HCT116 (cell line): ENCODE measurements at regions not wholly inside any gene's neighbourhood (a gene's known extent, or its start where the extent isn't known, plus 50 kb on each side); places are given as distances from the start of the nearest gene placed in this dataset.
"Not testable (repeated sequence)": the region's sequence is repeated elsewhere in the genome, so short reads cannot be mapped to it uniquely, and the experiment has no call there.

Experiments used
- ATAC-seq: fragments of 200-7000 bp; cut with Tn5 transposase; 2 replicates; pipeline ENCODE4 v1.9.1; 2020; ENCODE audit warnings: mild to moderate bottlenecking, moderate library complexity
- BruUV-seq: library from RNA; stranded (reverse); fragments of 400-500 nt; replicated peaks from 2 replicates; lab custom pipeline; 2021; lab: Mats Ljungman, UMichigan
- CTCF ChIA-PET: fragments of 300-600 bp; sonication (Branson Sonifier 250); formaldehyde crosslinking; loops from one replicate; lab custom pipeline; 2021; ENCODE audit warnings: antibody characterized with exemption; lab: Charles Lee
- POLR2A ChIA-PET: fragments of 300-600, 350-600 bp; sonication (Branson Sonifier 250); formaldehyde crosslinking; loops from one replicate; lab custom pipeline; 2021; ENCODE audit warnings: antibody characterized with exemption; lab: Charles Lee
- RAD21 ChIA-PET, 2 experiments: fragments of 300-600 bp; sonication (Branson Sonifier 250); formaldehyde crosslinking; loops; one replicate each; lab custom pipeline; 2023; ENCODE audit warnings: low total read pairs in 2 of 2; ENCODE audit not compliant: uncharacterized antibody in 2 of 2, unreplicated experiment in 2 of 2, low non-redundant PET in 1 of 2; lab: Charles Lee
- DNase-seq: peaks from one replicate; pipeline ENCODE4 v3.0.0-alpha.2; 2010; ENCODE audit warnings: low read depth, low spot score
- H2AFZ ChIP-seq: fragments of 200-600 bp; shearing (Covaris generic), sonication (generic); 2 replicates; pipeline ENCODE4 v1.6.1; 2017; ENCODE audit warnings: low read depth, mixed run types, mixed read lengths, antibody characterized with exemption, low read length; ENCODE audit not compliant: poor library complexity, severe bottlenecking
- H3K27ac ChIP-seq: 2 replicates; pipeline ENCODE4 v1.5.1; 2012; ENCODE audit warnings: low read depth, low read length
- H3K27me3 ChIP-seq: fragments of 200-600 bp; sonication (generic); 2 replicates; pipeline ENCODE4 v1.6.1; 2016; ENCODE audit warnings: mixed run types, low read length, mixed read lengths; ENCODE audit not compliant: insufficient read depth
- H3K36me3 ChIP-seq, 2 experiments: fragments of 200-500 bp in 1 of 2; fragments of 200-600 bp in 1 of 2; sonication (Bioruptor generic) in 1 of 2; sonication (generic) in 1 of 2; 2 replicates each; pipeline versions ENCODE4 v1.5.1 to v1.6.1; 2014 to 2016; ENCODE audit warnings: low read length in 2 of 2, inconsistent platforms in 1 of 2, mixed read lengths in 1 of 2, mixed run types in 1 of 2; ENCODE audit not compliant: insufficient read depth in 2 of 2, control insufficient read depth in 1 of 2
- H3K4me1 ChIP-seq, 2 experiments: fragments of 200-600 bp in 1 of 2; sonication (generic) in 1 of 2; 2 replicates each; pipeline versions ENCODE4 v1.5.1 to v1.6.1; 2012 to 2017; ENCODE audit warnings: low read length in 2 of 2, inconsistent platforms in 1 of 2, mild to moderate bottlenecking in 1 of 2, mixed read lengths in 1 of 2, mixed run types in 1 of 2, moderate library complexity in 1 of 2; ENCODE audit not compliant: insufficient read depth in 2 of 2, control insufficient read depth in 1 of 2
- H3K4me2 ChIP-seq: fragments of 200-600 bp; sonication (generic); 2 replicates; pipeline ENCODE4 v1.6.1; 2017; ENCODE audit warnings: mixed run types, low read length, mixed read lengths
- H3K4me3 ChIP-seq, 2 experiments: fragments of 200-600 bp in 1 of 2; sonication (generic) in 1 of 2; replicated peaks in 1 of 2; 2 replicates each; pipeline ENCODE4 v1.5.1; 2011 to 2016; ENCODE audit warnings: low read length in 2 of 2, control low read depth in 1 of 2, low read depth in 1 of 2, mild to moderate bottlenecking in 1 of 2, mixed read lengths in 1 of 2, mixed run types in 1 of 2
- H3K79me2 ChIP-seq: fragments of 200-600 bp; sonication (generic); 2 replicates; pipeline ENCODE4 v1.6.1; 2017; ENCODE audit warnings: mild to moderate bottlenecking, mixed run types, low read length, moderate library complexity, mixed read lengths; ENCODE audit not compliant: insufficient read depth
- H3K9ac ChIP-seq: fragments of 200-600 bp; sonication (generic); 2 replicates; pipeline ENCODE4 v1.6.1; 2016; ENCODE audit warnings: low read length, mixed read lengths
- H3K9me2 ChIP-seq: fragments of 200-600 bp; sonication (generic), shearing (Covaris generic); 2 replicates; pipeline ENCODE4 v1.6.1; 2017; ENCODE audit warnings: mixed run types, mild to moderate bottlenecking, moderate library complexity; ENCODE audit not compliant: insufficient read depth
- H3K9me3 ChIP-seq, 2 experiments: fragments of 200-500 bp in 1 of 2; fragments of 200-600 bp in 1 of 2; sonication (Bioruptor generic) in 1 of 2; sonication (generic) in 1 of 2; 2 replicates each; pipeline ENCODE4 v1.6.1; 2014 to 2017; ENCODE audit warnings: low read length in 2 of 2, mixed read lengths in 2 of 2, inconsistent platforms in 1 of 2, low read depth in 1 of 2, mild to moderate bottlenecking in 1 of 2, mixed run types in 1 of 2, moderate library complexity in 1 of 2; ENCODE audit not compliant: control insufficient read depth in 1 of 2, insufficient read depth in 1 of 2
- H4K20me1 ChIP-seq: fragments of 200-600 bp; sonication (generic), shearing (Covaris generic); 2 replicates; pipeline ENCODE4 v1.6.1; 2017; ENCODE audit warnings: mixed run types, mild to moderate bottlenecking, moderate library complexity; ENCODE audit not compliant: insufficient read depth
- CBX3 ChIP-seq: IDR thresholded peaks from 2 replicates; pipeline ENCODE4 v1.6.1; 2012; ENCODE audit warnings: low read depth
- CEBPB ChIP-seq: IDR thresholded peaks from 2 replicates; pipeline ENCODE4 v1.6.1; 2012; ENCODE audit warnings: low read depth
- CTCF ChIP-seq, 3 experiments: fragments of 200-600 bp in 1 of 3; sonication (generic) in 1 of 3; IDR thresholded peaks in 2 of 3; conservative IDR thresholded peaks in 1 of 3; 2 replicates each; pipeline ENCODE4 v1.5.1; 2012 to 2017; ENCODE audit warnings: low read depth in 2 of 3, low read length in 2 of 3, antibody characterized with exemption in 1 of 3, borderline replicate concordance in 1 of 3, control low read depth in 1 of 3, mild to moderate bottlenecking in 1 of 3, mixed read lengths in 1 of 3, mixed run types in 1 of 3, moderate library complexity in 1 of 3; ENCODE audit not compliant: insufficient read depth in 1 of 3
- EGR1 ChIP-seq: IDR thresholded peaks from 2 replicates; pipeline ENCODE4 v1.6.1; 2012; ENCODE audit warnings: low read depth
- ELF1 ChIP-seq: IDR thresholded peaks from 2 replicates; pipeline ENCODE4 v1.6.1; 2012; ENCODE audit warnings: low read depth, borderline replicate concordance
- EZH2 ChIP-seq: fragments of 200-600 bp; sonication (generic); IDR thresholded peaks from 2 replicates; pipeline ENCODE4 v1.6.1; 2017; ENCODE audit warnings: antibody characterized with exemption, mixed run types
- EZH2phosphoT487 ChIP-seq: fragments of 200-600 bp; IDR thresholded peaks from 2 replicates; pipeline ENCODE4 v1.6.1; 2018; ENCODE audit warnings: antibody characterized with exemption, borderline replicate concordance
- JUND ChIP-seq: IDR thresholded peaks from 2 replicates; pipeline ENCODE4 v1.6.1; 2012
- POLR2A ChIP-seq: IDR thresholded peaks from 2 replicates; pipeline ENCODE4 v1.7.0; 2011; ENCODE audit warnings: borderline replicate concordance; ENCODE audit not compliant: insufficient read depth, insufficient read length; ENCODE audit errors: extremely low read depth
- POLR2AphosphoS5 ChIP-seq: IDR thresholded peaks from 2 replicates; pipeline ENCODE4 v1.6.1; 2011; ENCODE audit warnings: mild to moderate bottlenecking, low read depth, low read length, moderate library complexity
- RAD21 ChIP-seq: IDR thresholded peaks from 2 replicates; pipeline ENCODE4 v1.6.1; 2012; ENCODE audit warnings: low read depth, mild to moderate bottlenecking
- REST ChIP-seq: IDR thresholded peaks from 2 replicates; pipeline ENCODE4 v1.6.1; 2012; ENCODE audit warnings: low read depth
- SIN3A ChIP-seq: IDR thresholded peaks from 2 replicates; pipeline ENCODE4 v1.6.1; 2012; ENCODE audit warnings: low read depth
- SRF ChIP-seq: IDR thresholded peaks from 2 replicates; pipeline ENCODE4 v1.6.1; 2012; ENCODE audit warnings: low read depth
- TCF7L2 ChIP-seq: IDR thresholded peaks from 2 replicates; pipeline ENCODE4 v1.7.0; 2011; ENCODE audit warnings: borderline replicate concordance, inconsistent platforms; ENCODE audit not compliant: insufficient read depth, insufficient read length; ENCODE audit errors: extremely low read depth
- YY1 ChIP-seq: IDR thresholded peaks from 2 replicates; pipeline ENCODE4 v1.6.1; 2011; ENCODE audit warnings: low read length, low read depth, moderate library complexity, mild to moderate bottlenecking; ENCODE audit not compliant: insufficient replicate concordance; ENCODE audit errors: extremely low read depth
- ZNF274 ChIP-seq: fragments of 200-500 bp; sonication (Bioruptor generic); IDR thresholded peaks from 2 replicates; pipeline ENCODE4 v1.6.1; 2014; ENCODE audit warnings: mild to moderate bottlenecking, low read depth, low read length, inconsistent platforms
- intact Hi-C: fragments of 100-400 bp; cut with micrococcal nuclease; formaldehyde crosslinking; loops from 2 replicates; pipeline ENCODE4 v1.10.0; 2022
- TF ChIP-seq, protein P1 (sequence below): IDR thresholded peaks from 2 replicates; pipeline ENCODE4 v1.6.1; 2012

- TF ChIP-seq EGR1: no peak
- TF ChIP-seq REST: no peak
- no peak for TF ChIP-seq YY1
- TF ChIP-seq ZNF274: no peak
- TF ChIP-seq SIN3A: no peak
- no peak for TF ChIP-seq CBX3
- TF ChIP-seq JUND: no peak
- no peak for TF ChIP-seq SRF
- TF ChIP-seq CEBPB: no peak
- TF ChIP-seq TCF7L2: no peak
- TF ChIP-seq CTCF (IDR thresholded peaks at IDR 0.05 in 2 of 3, conservative IDR thresholded peaks at IDR 0.05 in 1 of 3; ENCODE audit: borderline replicate concordance in 1 of 3, insufficient read depth in 1 of 3, low read depth in 2 of 3, low read length in 2 of 3): no peak
- no peak for TF ChIP-seq ELF1
- no peak for TF ChIP-seq POLR2A
- no peak for TF ChIP-seq POLR2AphosphoS5
- no peak for TF ChIP-seq RAD21
- no peak for TF ChIP-seq EZH2
- TF ChIP-seq, protein P1, sequence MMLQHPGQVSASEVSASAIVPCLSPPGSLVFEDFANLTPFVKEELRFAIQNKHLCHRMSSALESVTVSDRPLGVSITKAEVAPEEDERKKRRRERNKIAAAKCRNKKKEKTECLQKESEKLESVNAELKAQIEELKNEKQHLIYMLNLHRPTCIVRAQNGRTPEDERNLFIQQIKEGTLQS: no peak
- no peak for TF ChIP-seq EZH2phosphoT487
- no peaks in the 10 kb centered on the region for H3K9me2 ChIP-seq
- ATAC-seq (no peak), DNase-seq (no peak)
- intact Hi-C loops: no loop called here
- no TSS peak for BruUV-seq
- ChIA-PET CTCF (no interaction called here), RAD21 (no interaction called here), POLR2A (no interaction called here)
- H3K4me1 ChIP-seq: no peaks in the 10 kb centered on the region
- no peaks in the 10 kb centered on the region for H4K20me1 ChIP-seq
- no peak overlapping the region for H3K4me3 ChIP-seq
- no peak overlapping the region for H3K27ac ChIP-seq
- H3K36me3 ChIP-seq: no peaks in the 10 kb centered on the region
- no peaks in the 10 kb centered on the region for H3K27me3 ChIP-seq
- no peak overlapping the region for H2AFZ ChIP-seq
- H3K79me2 ChIP-seq: no peaks in the 10 kb centered on the region
- H3K9ac ChIP-seq: no peak overlapping the region
- H3K9me3 ChIP-seq: no peaks in the 10 kb centered on the region
- H3K4me2 ChIP-seq: no peak overlapping the region
Measured at GRCh38 chrX:25897758-25898157, 240.4 kb upstream of the MAGEB18 start.

- H3K4me2 ChIP-seq, RAD21 ChIA-PET, H3K4me1 ChIP-seq, H3K4me3 ChIP-seq, intact Hi-C loops, DNase-seq, CTCF ChIA-PET, ATAC-seq, H2AFZ ChIP-seq, H3K36me3 ChIP-seq, H3K27me3 ChIP-seq, H3K79me2 ChIP-seq, H4K20me1 ChIP-seq, H3K9me3 ChIP-seq, H3K9ac ChIP-seq, BruUV-seq, H3K9me2 ChIP-seq, H3K27ac ChIP-seq, POLR2A ChIA-PET: not testable (repeated sequence)
Measured at GRCh38 chrX:25905728-25906127, 232.4 kb upstream of the MAGEB18 start.
